ENCODE measurements at regions not wholly inside any gene's neighbourhood (a gene's known extent, or its start where the extent isn't known, plus 50 kb on each side); places are given as distances from the start of the nearest gene placed in this dataset.

GRCh38 chr2:57725337-57725947 is 321.2 kb upstream of the VRK2 start:
- no peak overlapping the region for H3K9ac ChIP-seq (replicated peaks in 1 of 4; ENCODE audit: extremely low read depth in 1 of 4, low read depth in 3 of 4, low read length in 3 of 4)
- no peaks in the 10 kb centered on the region for H3K79me1 ChIP-seq (ENCODE audit: low read depth, low read length)
- H3K18ac ChIP-seq (ENCODE audit: extremely low read depth, low read length) = no peak overlapping the region
- no peaks in the 10 kb centered on the region for H3K23me2 ChIP-seq (ENCODE audit: low read depth, low read length)
- no peaks in the 10 kb centered on the region for H3K9me3 ChIP-seq (ENCODE audit: insufficient read depth in 2 of 2, low read depth in 1 of 2, low read length in 1 of 2)
- TF ChIP-seq TBP (IDR thresholded peaks at IDR 0.05; ENCODE audit: low read depth, low read length) = no peak
- no peak overlapping the region for H3K4ac ChIP-seq (replicated peaks; ENCODE audit: insufficient read length, low read depth, low read length)
- no peaks in the 10 kb centered on the region for H3K27me3 ChIP-seq (replicated peaks in 1 of 4; ENCODE audit: control insufficient read depth in 3 of 4, extremely low read depth in 1 of 4, insufficient read depth in 3 of 4, low read length in 3 of 4)
- H4K5ac ChIP-seq (ENCODE audit: insufficient read length, low read depth, low read length) = no peak overlapping the region
- 82% methylated on average over 5 of the region's 5 CpGs; no CpG with 5 or more reads in 1 of the 2 experiments for WGBS, 2 experiments (ENCODE audit: extremely low coverage in 1 of 2, insufficient coverage in 1 of 2, insufficient read length in 1 of 2, insufficient replicate concordance in 2 of 2, low coverage in 1 of 2, low lambda C conversion rate in 2 of 2, missing lambda C conversion rate in 1 of 2)
- no peak overlapping the region for H2BK20ac ChIP-seq (ENCODE audit: low read length)
- H3K27ac ChIP-seq (ENCODE audit: low read depth, low read length) = no peak overlapping the region
- no peak overlapping the region for H3K14ac ChIP-seq (ENCODE audit: insufficient read length)
- H4K20me1 ChIP-seq (replicated peaks in 1 of 2; ENCODE audit: control insufficient read depth in 1 of 2, insufficient read depth in 2 of 2, low read length in 2 of 2) = no peaks in the 10 kb centered on the region
- H2BK5ac ChIP-seq (ENCODE audit: low read depth, low read length) = no peak overlapping the region
- no peak overlapping the region for H3K4me2 ChIP-seq (ENCODE audit: insufficient read depth in 1 of 2, low read depth in 2 of 2, low read length in 2 of 2)
- H3K56ac ChIP-seq (replicated peaks; ENCODE audit: insufficient read length, low read depth, low read length) = no peak overlapping the region
- H2AK5ac ChIP-seq (ENCODE audit: low read depth, low read length) = no peak overlapping the region
- no peaks in the 10 kb centered on the region for H3K79me2 ChIP-seq (ENCODE audit: control insufficient read depth in 1 of 2, insufficient read depth in 2 of 2, low read length in 2 of 2)
- H4K8ac ChIP-seq (ENCODE audit: extremely low read depth, insufficient read depth, low read length) = no peak overlapping the region
- POLR2A ChIA-PET (ENCODE audit: partially characterized antibody) = no interaction called here
- no peak overlapping the region for H4K91ac ChIP-seq (replicated peaks; ENCODE audit: insufficient read length, low read length)
- H3K4me1 ChIP-seq (replicated peaks in 1 of 4; ENCODE audit: control insufficient read depth in 3 of 4, insufficient read depth in 4 of 4, low read length in 3 of 4) = no peaks in the 10 kb centered on the region
- no peak for FAIRE-seq
- CTCF ChIA-PET (ENCODE audit: partially characterized antibody) = interaction anchor here (0.7 kb wide), 1 partner anchor 35 kb away, joined by 3 read pairs; no protein-coding TSS in a partner anchor
- no peak overlapping the region for H2BK12ac ChIP-seq (ENCODE audit: low read depth, low read length)
- no peak for DNase-seq (ENCODE audit: low read depth in 1 of 2, low spot score in 2 of 2)
- no peak overlapping the region for H3K4me3 ChIP-seq (ENCODE audit: extremely low read depth in 1 of 4, insufficient read depth in 2 of 4, low read depth in 3 of 4, low read length in 4 of 4)
- no peak overlapping the region for H3K23ac ChIP-seq (ENCODE audit: insufficient read length)
- no peaks in the 10 kb centered on the region for H3K36me3 ChIP-seq (ENCODE audit: control insufficient read depth in 2 of 4, insufficient read depth in 4 of 4, low read length in 3 of 4)
- no peak overlapping the region for H2BK15ac ChIP-seq (ENCODE audit: low read length)
- no peak overlapping the region for H2BK120ac ChIP-seq (replicated peaks; ENCODE audit: low read depth, low read length)
- peak overlapping the region; percentile 85; the same call in 1 of the 2 replicates for H2AFZ ChIP-seq (ENCODE audit: low read length)

Measured in H1 (cell line).